Loucy (cell line): ENCODE measurements at regions not wholly inside any gene's neighbourhood (a gene's known extent, or its start where the extent isn't known, plus 50 kb on each side); places are given as distances from the start of the nearest gene placed in this dataset.

ENCODE experiments used
- EZH2phosphoT487 ChIP-seq: fragments of 200-600 bp; IDR thresholded peaks from 2 replicates; pipeline ENCODE4 v1.6.1; 2018; ENCODE audit warnings: antibody characterized with exemption, mild to moderate bottlenecking, moderate library complexity, borderline replicate concordance
- TF ChIP-seq, protein P1 (sequence below): fragments of 200-600 bp; sonication (generic); conservative IDR thresholded peaks from 2 replicates; pipeline ENCODE4 v1.5.1; 2014; ENCODE audit warnings: mild to moderate bottlenecking, antibody characterized with exemption, low read length

DNA sequence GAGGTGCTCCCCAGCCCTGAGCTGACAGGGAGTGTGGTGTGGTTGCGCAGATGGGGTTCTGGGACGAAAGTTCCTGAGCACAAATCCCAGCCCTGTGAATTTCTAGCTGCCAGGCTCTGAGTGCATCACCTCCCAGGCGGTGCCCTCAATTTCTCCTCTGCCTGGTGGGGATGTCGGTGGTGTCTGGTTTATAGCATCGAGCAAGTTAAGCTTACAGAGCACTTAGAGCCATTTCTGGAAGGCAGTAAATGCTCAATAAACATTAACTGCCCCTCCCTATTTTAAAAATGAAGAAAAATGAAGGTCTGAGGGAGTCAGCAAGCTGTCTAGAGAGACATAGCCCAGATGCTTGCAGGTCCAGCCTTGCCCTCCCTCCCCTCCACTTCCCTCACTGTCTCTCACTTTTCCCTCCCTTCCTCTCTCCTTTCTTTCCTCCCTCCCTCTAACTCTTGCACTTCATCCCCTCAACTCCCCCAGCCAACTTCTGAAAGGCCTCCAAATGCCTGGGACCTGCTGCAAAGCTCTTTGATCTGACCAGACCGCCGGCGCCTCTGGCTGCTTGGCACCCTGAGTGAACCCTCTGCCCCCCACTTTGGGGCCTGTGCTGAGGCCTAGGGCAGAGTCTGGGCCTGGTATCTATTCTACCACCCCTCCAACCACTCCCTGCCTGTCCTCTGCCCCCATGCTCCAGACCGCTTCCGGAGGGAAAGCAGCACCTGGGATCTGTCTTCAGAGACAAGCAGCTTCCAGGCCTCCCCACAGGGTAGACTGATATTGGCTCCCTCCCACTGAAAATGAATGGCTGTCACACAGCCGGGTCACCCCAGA, 438.3 kb downstream of the RPS24 start:
- TF ChIP-seq, protein P1, sequence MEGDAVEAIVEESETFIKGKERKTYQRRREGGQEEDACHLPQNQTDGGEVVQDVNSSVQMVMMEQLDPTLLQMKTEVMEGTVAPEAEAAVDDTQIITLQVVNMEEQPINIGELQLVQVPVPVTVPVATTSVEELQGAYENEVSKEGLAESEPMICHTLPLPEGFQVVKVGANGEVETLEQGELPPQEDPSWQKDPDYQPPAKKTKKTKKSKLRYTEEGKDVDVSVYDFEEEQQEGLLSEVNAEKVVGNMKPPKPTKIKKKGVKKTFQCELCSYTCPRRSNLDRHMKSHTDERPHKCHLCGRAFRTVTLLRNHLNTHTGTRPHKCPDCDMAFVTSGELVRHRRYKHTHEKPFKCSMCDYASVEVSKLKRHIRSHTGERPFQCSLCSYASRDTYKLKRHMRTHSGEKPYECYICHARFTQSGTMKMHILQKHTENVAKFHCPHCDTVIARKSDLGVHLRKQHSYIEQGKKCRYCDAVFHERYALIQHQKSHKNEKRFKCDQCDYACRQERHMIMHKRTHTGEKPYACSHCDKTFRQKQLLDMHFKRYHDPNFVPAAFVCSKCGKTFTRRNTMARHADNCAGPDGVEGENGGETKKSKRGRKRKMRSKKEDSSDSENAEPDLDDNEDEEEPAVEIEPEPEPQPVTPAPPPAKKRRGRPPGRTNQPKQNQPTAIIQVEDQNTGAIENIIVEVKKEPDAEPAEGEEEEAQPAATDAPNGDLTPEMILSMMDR = no peak
- no peak for TF ChIP-seq EZH2phosphoT487
